ENCODE measurements at regions not wholly inside any gene's neighbourhood (a gene's known extent, or its start where the extent isn't known, plus 50 kb on each side); places are given as distances from the start of the nearest gene placed in this dataset.

GRCh38 chr2:39860538-39860937, 81.5 kb upstream of the THUMPD2 start:
- TF ChIP-seq TAF1 (IDR thresholded peaks at IDR 0.05; ENCODE audit: borderline replicate concordance, insufficient read depth, low read length) (no peak), POLR2AphosphoS5 (IDR thresholded peaks at IDR 0.05; ENCODE audit: low read depth, low read length) (no peak), FOXP2 (optimal IDR thresholded peaks at IDR 0.05; ENCODE audit: borderline replicate concordance, extremely low read depth, extremely low read length, insufficient read depth) (no peak), REST (IDR thresholded peaks at IDR 0.05; ENCODE audit: insufficient read depth in 1 of 2, low read depth in 2 of 2, low read length in 2 of 2) (no peak)
